ENCODE measurements at regions not wholly inside any gene's neighbourhood (a gene's known extent, or its start where the extent isn't known, plus 50 kb on each side); places are given as distances from the start of the nearest gene placed in this dataset.

DNA sequence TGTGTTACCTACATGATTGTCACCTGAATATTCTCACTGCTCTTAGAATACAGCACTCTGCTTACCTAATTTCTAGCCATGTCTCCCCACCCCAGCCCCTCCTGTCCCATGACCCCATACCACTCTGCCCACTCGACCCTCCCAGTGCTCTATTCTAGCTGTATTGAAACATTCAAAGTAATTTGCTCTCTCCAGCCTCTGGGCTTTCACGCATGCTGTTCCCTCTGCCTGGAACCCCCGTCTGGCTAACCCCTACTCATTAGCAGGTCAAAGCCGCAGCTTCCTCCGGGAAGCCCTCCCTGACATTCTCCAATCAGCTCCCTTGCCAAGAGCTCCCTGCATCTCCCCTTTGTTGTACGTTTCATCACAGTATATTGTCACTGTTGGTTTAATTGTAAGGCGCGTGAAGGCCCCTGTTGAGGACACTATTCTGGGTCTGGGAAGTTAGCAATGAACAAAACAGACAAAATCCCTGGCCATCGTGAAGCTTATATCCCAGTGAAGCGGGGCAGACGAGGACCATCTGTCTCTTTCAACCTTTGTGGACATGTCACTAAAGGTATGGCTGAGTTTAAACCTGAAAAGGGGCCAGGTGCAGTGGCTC lies 72.3 kb upstream of the LHX1 start:
- no peak for DNase-seq (ENCODE audit: low read depth)

DNA sequence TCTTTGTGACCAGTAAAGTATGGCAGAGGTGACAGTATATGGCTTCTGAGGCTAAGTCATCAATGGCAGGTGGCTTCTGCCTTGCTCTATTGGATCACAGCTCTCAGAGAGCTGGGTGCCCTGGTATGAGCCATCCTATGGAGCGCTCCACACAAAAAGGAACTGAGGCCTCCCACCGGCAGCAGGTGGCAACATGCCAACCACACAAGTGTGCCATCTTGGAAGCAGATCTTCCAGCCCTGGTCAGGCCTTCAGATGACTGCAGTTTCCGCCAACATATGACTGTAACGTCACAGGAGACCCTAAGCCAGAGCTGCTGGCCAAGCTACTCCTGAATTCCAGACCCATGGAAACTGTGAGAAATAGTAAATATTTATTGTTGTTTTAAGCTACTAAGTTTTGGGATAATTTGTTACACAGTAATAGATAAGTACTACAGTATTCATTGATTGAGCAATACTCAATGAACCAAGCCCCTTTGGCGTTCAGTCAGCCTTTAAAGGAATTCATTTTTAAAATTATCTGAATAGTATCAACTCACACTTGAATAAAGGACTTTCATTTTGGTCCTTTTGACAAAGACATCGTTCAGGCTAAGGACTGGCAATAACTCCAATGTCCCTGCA lies 69.4 kb upstream of the LHX1 start:
- DNase-seq (ENCODE audit: low read depth): no peak

GRCh38 chr17:36868777-36869176 lies 68.5 kb upstream of the LHX1 start:
- DNase-seq (ENCODE audit: low read depth): no peak

GRCh38 chr17:36869441-36869840 lies 67.8 kb upstream of the LHX1 start:
- DNase-seq (ENCODE audit: low read depth): no peak

- DNase-seq (ENCODE audit: low read depth): no peak
These were observed 67.2 kb upstream of the LHX1 start for GRCh38 chr17:36869856-36870719.

DNA sequence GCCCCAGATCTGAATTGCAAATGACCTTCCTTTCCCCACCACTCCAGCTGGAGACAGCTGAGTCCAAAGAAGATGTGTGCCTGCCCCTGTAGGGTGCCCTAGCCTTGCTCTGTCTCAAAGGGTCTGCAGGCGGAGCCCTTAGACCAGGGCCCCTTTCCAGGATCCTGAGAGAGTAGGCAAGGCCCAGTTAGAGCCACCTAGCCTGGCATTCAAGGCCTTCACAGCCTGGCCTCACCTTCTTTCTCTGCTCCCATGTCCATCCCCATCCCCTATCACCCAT lies 66.6 kb upstream of the LHX1 start:
- no peak for DNase-seq (ENCODE audit: low read depth)

DNA sequence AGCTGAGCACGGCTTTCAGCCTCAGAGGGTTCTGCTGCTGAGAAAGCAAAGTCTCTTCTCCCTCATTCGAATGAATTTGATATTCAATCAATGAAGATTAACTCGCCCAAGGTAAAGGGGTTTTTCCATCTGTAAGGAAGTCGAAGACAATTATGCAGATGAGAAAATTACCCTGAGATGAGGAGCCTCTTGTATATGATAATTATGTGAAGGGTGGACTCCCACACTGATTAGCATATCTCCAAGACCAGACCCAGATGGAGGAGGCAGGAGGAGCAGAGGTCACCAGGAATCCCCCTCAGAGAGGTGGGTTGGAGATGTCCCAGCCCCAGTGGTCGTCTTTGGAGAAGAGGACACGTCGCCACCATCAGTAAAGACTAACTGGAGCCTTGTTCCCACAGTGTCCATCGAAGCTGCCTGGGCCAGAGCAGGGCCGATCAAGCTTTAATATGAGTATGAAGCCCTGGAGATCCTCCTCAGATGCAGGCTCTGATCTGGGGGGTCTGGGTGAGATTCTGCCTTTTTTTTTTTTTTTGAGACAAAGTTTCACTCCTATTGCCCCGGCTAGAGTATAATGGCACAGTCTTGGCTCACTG lies 61.5 kb upstream of the LHX1 start:
- no peak for DNase-seq (ENCODE audit: low read depth)

GRCh38 chr17:36876966-36877365 lies 60.3 kb upstream of the LHX1 start:
- no peak for DNase-seq (ENCODE audit: low read depth)

DNA sequence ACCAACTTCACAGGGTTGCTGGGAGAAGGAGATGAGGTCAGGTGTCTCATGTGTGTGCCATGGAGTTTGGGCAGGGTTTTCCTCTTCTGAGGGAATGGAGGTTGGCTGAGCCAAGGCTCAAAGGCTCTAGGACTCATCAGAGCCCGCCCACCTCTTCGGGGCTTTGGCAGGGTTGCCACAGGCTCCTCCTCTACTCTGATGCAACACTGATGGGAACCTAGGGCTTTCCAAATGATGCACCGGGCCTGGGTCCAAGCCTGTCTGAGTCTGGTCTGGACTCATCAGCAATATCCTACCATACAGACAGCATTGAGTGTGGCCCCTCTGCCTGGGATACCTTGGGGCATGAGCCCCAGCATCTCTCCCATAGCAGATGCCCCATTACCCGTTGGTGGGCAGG lies 59.5 kb upstream of the LHX1 start:
- DNase-seq (ENCODE audit: low read depth): no peak

DNA sequence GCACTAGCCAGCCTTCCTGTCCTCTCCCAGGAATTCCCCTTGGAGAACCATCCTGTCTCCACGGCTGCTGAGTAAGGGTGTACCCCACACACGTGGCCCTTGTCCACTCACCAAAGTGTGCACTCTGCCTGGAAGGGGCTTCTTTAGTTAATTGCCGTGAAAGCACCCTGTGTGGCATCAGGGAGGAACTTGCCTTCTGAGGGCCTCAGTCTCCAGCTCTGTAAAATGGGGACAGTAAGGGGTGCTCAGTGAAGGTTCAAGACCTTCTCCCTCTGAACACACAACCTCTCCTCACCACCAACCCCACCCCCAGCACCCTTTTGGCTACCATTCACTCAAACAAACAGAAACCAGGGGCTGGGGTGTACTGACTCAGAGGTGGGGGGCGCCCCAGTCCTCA lies 59.1 kb upstream of the LHX1 start:
- no peak for DNase-seq (ENCODE audit: low read depth)

DNA sequence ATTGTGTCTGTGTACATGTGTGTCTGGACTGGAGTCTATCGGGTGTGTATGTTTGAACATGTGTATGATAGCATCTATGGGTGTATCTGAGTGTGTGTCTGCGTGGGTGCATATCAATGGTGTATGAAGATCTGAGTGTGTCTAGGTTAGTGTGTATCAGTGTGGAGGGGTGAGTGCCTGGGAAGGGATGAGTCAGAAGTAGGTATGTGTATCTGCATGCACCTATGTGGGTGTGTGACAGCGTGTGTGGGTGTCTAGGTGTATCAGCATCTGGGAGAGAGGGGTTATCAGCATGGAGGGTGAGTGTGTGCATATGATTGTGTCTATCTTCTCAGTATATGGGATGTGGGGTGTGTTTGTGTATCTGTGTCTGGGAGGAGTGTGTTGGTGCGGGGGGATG lies 58.2 kb upstream of the LHX1 start:
- no peak for DNase-seq (ENCODE audit: low read depth)

DNA sequence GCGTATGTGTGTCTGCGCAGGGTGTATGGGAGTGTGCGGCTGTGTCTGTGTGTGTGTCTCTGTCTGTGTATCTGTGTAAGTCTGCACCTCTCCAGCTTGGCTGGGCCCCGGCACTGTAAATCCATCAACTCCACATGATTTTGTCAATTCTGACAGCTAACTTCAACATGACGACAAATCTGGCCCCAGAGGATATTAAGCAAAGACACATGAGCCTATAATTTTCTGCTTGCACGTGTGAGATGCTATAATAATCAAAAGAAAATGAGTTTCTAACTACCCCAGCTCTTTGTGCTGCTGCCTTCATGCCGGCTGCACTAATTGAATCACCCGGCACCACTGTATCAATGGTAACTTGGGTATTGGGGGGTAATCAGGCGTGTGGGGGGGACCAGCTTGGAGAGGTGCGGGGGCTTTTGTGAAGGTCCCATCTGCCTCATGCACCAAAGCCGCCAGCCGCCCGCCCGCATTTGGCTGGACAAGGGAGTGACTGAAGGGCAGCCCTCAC lies 57.6 kb upstream of the LHX1 start:
- DNase-seq (ENCODE audit: low read depth): no peak

GRCh38 chr17:36880268-36880905 lies 56.9 kb upstream of the LHX1 start:
- no peak for DNase-seq (ENCODE audit: low read depth)

GRCh38 chr17:36881323-36881722 lies 56.0 kb upstream of the LHX1 start:
- DNase-seq (ENCODE audit: low read depth): no peak

DNA sequence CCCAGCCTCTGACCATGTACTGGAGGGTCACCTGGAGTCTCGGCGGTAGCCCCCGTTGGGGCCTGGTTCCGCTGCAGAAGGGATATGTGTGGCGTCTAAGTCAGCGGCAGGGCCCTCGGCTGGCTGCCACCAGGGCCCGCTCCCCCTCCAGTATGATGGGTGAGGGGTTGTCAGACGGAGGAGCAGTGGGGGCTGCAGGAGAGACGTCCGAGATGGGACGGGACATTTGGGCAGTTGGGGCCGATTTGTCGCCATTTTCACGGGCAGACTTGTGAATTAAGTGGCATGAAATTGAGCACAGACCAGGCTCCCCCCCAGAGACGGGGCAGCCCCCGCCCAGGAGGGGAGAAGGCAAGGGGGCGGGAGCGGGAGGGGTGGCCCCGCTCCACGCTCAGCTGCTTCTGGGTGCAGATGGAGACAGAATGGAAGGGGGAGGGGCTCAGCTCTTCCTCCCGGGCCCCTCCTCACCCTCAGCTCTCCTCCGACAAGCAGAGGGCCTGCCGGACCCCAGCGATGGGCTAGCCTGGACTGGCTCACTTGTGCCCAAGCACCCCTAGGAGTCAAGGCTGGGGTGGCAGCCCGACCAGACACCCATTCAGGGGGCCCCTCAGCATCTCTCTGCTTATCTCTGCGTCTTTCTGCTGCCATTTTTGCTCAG lies 52.7 kb upstream of the LHX1 start:
- no peak for DNase-seq (ENCODE audit: low read depth)

DNA sequence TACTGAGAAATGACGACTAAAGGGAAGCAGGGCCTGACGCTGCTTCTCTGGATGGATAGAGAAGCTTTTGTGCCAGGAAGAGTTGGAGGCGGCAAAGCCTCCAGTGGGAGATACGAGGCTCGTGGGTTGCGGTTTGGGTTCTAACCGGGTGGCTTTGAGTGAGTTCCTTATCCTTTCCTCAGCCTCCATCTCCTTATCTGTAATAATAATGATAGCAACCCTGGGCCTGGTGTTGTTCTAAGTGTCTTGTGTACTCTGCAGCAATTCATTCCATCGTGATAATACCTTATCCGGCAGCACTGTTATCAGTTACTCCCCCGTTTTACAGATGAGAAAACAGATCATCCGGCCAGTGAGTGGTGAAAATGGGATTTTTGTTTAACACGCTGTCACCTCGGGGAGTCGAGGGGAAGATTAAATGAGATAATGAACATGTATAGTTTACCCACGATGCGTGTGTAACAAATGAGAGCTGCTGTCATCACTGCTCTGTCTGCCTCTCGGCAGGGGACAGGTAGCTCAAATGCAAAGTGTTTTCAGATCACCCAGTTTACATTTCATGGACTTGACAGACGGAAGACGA lies 52.0 kb upstream of the LHX1 start:
- DNase-seq (ENCODE audit: low read depth): no peak

DNA sequence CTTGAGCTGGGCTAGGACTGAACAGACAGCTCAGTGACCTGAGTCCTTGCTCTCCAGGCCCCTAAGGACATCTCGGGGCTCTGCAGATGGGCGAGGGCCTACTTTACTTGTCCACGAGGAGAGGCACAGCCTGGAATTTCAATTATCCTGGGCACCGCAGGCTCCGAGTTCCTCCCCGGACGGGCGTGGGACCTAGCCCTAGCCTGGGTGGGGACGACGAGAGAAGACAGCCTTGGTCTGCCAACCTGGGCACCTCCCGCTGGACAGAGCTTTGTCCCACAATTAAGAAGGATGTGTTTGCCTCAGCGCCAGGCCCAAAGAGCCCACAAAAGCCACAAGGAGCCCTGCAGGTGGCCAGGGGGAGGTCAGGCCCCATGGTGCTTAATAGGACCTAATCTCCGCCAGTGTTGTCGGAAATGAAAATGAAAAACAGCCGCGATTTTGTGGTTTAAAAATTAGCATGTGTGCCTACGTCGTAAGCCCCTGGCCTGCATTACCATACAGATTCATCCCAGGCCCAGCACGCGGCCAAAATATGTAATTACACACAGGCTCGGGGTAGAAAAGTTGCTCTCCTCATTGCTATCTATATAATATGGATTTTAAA lies 51.4 kb upstream of the LHX1 start:
- no peak for DNase-seq (ENCODE audit: low read depth)

Measured in activated gamma-delta T cell treated with anti-CD3 and anti-CD28 coated beads, Interleukin-2, amount 50 U/mL, for 16 hours (primary cell).